HEK293 (cell line): ENCODE measurements at regions not wholly inside any gene's neighbourhood (a gene's known extent, or its start where the extent isn't known, plus 50 kb on each side); places are given as distances from the start of the nearest gene placed in this dataset.

Experiments used
- CTCF ChIA-PET: fragments of 350-600 bp; formaldehyde crosslinking; extraction: SDS; loops from one replicate; lab custom pipeline; 2021; ENCODE audit warnings: antibody characterized with exemption; lab: Yijun Ruan, JAX
- POLR2A ChIA-PET: fragments of 300-600 bp; formaldehyde crosslinking; extraction: SDS; loops from one replicate; lab custom pipeline; 2020; ENCODE audit warnings: antibody characterized with exemption, inconsistent platforms; lab: Yijun Ruan, JAX
- H3K27ac ChIP-seq: fragments of 200-500 bp; sonication (Bioruptor generic); 2 replicates; pipeline ENCODE4 v1.5.1; 2014; ENCODE audit warnings: low read depth, low read length, control low read depth, inconsistent platforms; ENCODE audit errors: extremely low read depth
- H3K36me3 ChIP-seq, 2 experiments: fragments of 200-500 bp in 1 of 2; sonication (Bioruptor generic) in 1 of 2; 1 replicate in 1 of 2; 2 replicates in 1 of 2; pipeline ENCODE4 v1.5.1; 2014 to 2017; ENCODE audit warnings: inconsistent platforms in 2 of 2, low read length in 2 of 2; ENCODE audit not compliant: control insufficient read depth in 2 of 2, insufficient read depth in 1 of 2
- H3K4me1 ChIP-seq: fragments of 200-500 bp; sonication (Bioruptor generic); 2 replicates; pipeline ENCODE4 v1.5.1; 2014; ENCODE audit warnings: mild to moderate bottlenecking, low read length, inconsistent platforms; ENCODE audit not compliant: control insufficient read depth, insufficient read depth
- H3K4me3 ChIP-seq: 2 replicates; pipeline ENCODE4 v1.5.1; 2011; ENCODE audit warnings: low read depth, mild to moderate bottlenecking, control low read depth, low read length, moderate library complexity
- H3K9me3 ChIP-seq: fragments of 200-500 bp; sonication (Bioruptor generic); 2 replicates; pipeline ENCODE4 v1.5.1; 2014; ENCODE audit warnings: low read depth, low read length, inconsistent platforms; ENCODE audit not compliant: control insufficient read depth, insufficient read depth
- BCL11B ChIP-seq: fragments of 450-650 bp; formaldehyde crosslinking; IDR thresholded peaks from 2 replicates; pipeline ENCODE4 v1.5.1; 2016; ENCODE audit warnings: low read depth, missing biosample characterization, missing genetic modification characterization
- HOXA7 ChIP-seq: sonication (generic); formaldehyde crosslinking; IDR thresholded peaks from 2 replicates; pipeline ENCODE4 v1.8.1; 2022; ENCODE audit warnings: missing genetic modification reagents, borderline replicate concordance
- KLF1 ChIP-seq: fragments of 450-650 bp; formaldehyde crosslinking; IDR thresholded peaks from 2 replicates; pipeline ENCODE4 v1.5.1; 2016; ENCODE audit warnings: missing biosample characterization, missing genetic modification characterization
- KLF7 ChIP-seq: fragments of 450-650 bp; formaldehyde crosslinking; IDR thresholded peaks from 2 replicates; pipeline ENCODE4 v1.5.1; 2016; ENCODE audit warnings: missing biosample characterization, missing genetic modification characterization, borderline replicate concordance
- OVOL3 ChIP-seq: fragments of 450-650 bp; formaldehyde crosslinking; IDR thresholded peaks from 2 replicates; pipeline ENCODE4 v1.5.1; 2016; ENCODE audit warnings: missing biosample characterization, missing genetic modification characterization
- SALL2 ChIP-seq: fragments of 450-650 bp; formaldehyde crosslinking; IDR thresholded peaks from 2 replicates; pipeline ENCODE4 v1.5.0; 2017; ENCODE audit warnings: missing biosample characterization, mild to moderate bottlenecking, missing genetic modification characterization, borderline replicate concordance
- SCRT2 ChIP-seq: fragments of 450-650 bp; formaldehyde crosslinking; IDR thresholded peaks from 2 replicates; pipeline ENCODE4 v1.5.1; 2016; ENCODE audit warnings: missing biosample characterization, missing genetic modification characterization
- WT1 ChIP-seq: fragments of 450-650 bp; formaldehyde crosslinking; IDR thresholded peaks from 2 replicates; pipeline ENCODE4 v1.5.1; 2016; ENCODE audit warnings: missing biosample characterization, missing genetic modification characterization
- YY1 ChIP-seq: fragments of 450-650 bp; formaldehyde crosslinking; IDR thresholded peaks from 2 replicates; pipeline ENCODE4 v1.5.1; 2018; ENCODE audit warnings: missing biosample characterization, missing genetic modification characterization
- ZBTB48 ChIP-seq: fragments of 450-650 bp; formaldehyde crosslinking; IDR thresholded peaks from 2 replicates; pipeline ENCODE4 v1.5.1; 2016; ENCODE audit warnings: missing biosample characterization, missing genetic modification characterization
- ZBTB7A ChIP-seq: fragments of 450-650 bp; formaldehyde crosslinking; IDR thresholded peaks from 2 replicates; pipeline ENCODE4 v1.5.1; 2016; ENCODE audit warnings: low read depth, missing biosample characterization, missing genetic modification characterization
- ZNF140 ChIP-seq: fragments of 450-650 bp; formaldehyde crosslinking; IDR thresholded peaks from 2 replicates; pipeline ENCODE4 v1.5.1; 2016; ENCODE audit warnings: missing biosample characterization, missing genetic modification characterization
- ZNF175 ChIP-seq: fragments of 450-650 bp; formaldehyde crosslinking; IDR thresholded peaks from 2 replicates; pipeline ENCODE4 v1.5.1; 2016; ENCODE audit warnings: missing biosample characterization, missing genetic modification characterization
- ZNF18 ChIP-seq: fragments of 450-650 bp; formaldehyde crosslinking; IDR thresholded peaks from 2 replicates; pipeline ENCODE4 v1.5.1; 2016; ENCODE audit warnings: missing biosample characterization, missing genetic modification characterization
- ZNF184 ChIP-seq: fragments of 450-650 bp; IDR thresholded peaks from 2 replicates; pipeline ENCODE4 v1.5.1; 2018; ENCODE audit warnings: missing biosample characterization, mild to moderate bottlenecking, missing genetic modification characterization
- ZNF19 ChIP-seq: fragments of 450-650 bp; formaldehyde crosslinking; IDR thresholded peaks from 2 replicates; pipeline ENCODE4; 2016; ENCODE audit warnings: missing biosample characterization, missing genetic modification characterization, low read depth
- ZNF221 ChIP-seq: fragments of 450-650 bp; formaldehyde crosslinking; IDR thresholded peaks from 2 replicates; pipeline ENCODE4 v1.5.1; 2017; ENCODE audit warnings: missing biosample characterization, missing genetic modification characterization, borderline replicate concordance
- ZNF239 ChIP-seq: fragments of 450-650 bp; formaldehyde crosslinking; IDR thresholded peaks from 2 replicates; pipeline ENCODE4 v1.5.1; 2016; ENCODE audit warnings: missing biosample characterization, missing genetic modification characterization
- ZNF274 ChIP-seq, 2 experiments: fragments of 200-500 bp in 1 of 2; fragments of 450-650 bp in 1 of 2; sonication (Bioruptor generic) in 1 of 2; formaldehyde crosslinking in 1 of 2; IDR thresholded peaks; 2 replicates each; pipeline versions ENCODE4 v1.5.1 to v1.6.1; 2014 to 2016; ENCODE audit warnings: borderline replicate concordance in 1 of 2, inconsistent platforms in 1 of 2, low read length in 1 of 2, missing biosample characterization in 1 of 2, missing genetic modification characterization in 1 of 2
- ZNF416 ChIP-seq: fragments of 450-650 bp; formaldehyde crosslinking; IDR thresholded peaks from 2 replicates; pipeline ENCODE4 v1.5.1; 2016; ENCODE audit warnings: missing biosample characterization, missing genetic modification characterization
- ZNF48 ChIP-seq: fragments of 450-650 bp; formaldehyde crosslinking; IDR thresholded peaks from 2 replicates; pipeline ENCODE4 v1.5.1; 2016; ENCODE audit warnings: missing biosample characterization, missing genetic modification characterization
- ZNF558 ChIP-seq: fragments of 450-650 bp; formaldehyde crosslinking; IDR thresholded peaks from 2 replicates; pipeline ENCODE4 v1.5.1; 2016; ENCODE audit warnings: missing biosample characterization, missing genetic modification characterization
- ZNF623 ChIP-seq: fragments of 450-650 bp; formaldehyde crosslinking; IDR thresholded peaks from 2 replicates; pipeline ENCODE4 v1.5.1; 2016; ENCODE audit warnings: missing biosample characterization, missing genetic modification characterization
- ZNF624 ChIP-seq: fragments of 450-650 bp; formaldehyde crosslinking; IDR thresholded peaks from 2 replicates; pipeline ENCODE4 v1.5.1; 2017; ENCODE audit warnings: missing biosample characterization, missing genetic modification characterization
- ZNF629 ChIP-seq: fragments of 450-650 bp; formaldehyde crosslinking; IDR thresholded peaks from 2 replicates; pipeline ENCODE4 v1.5.1; 2017; ENCODE audit warnings: missing biosample characterization, missing genetic modification characterization
- ZNF707 ChIP-seq: fragments of 450-650 bp; formaldehyde crosslinking; IDR thresholded peaks from 2 replicates; pipeline ENCODE4 v1.5.1; 2016; ENCODE audit warnings: missing biosample characterization, missing genetic modification characterization
- ZNF747 ChIP-seq: fragments of 450-650 bp; formaldehyde crosslinking; IDR thresholded peaks from 2 replicates; pipeline ENCODE4 v1.5.1; 2016; ENCODE audit warnings: missing biosample characterization, missing genetic modification characterization
- ZNF768 ChIP-seq: fragments of 450-650 bp; formaldehyde crosslinking; IDR thresholded peaks from 2 replicates; pipeline ENCODE4 v1.5.1; 2018; ENCODE audit warnings: missing biosample characterization, mild to moderate bottlenecking, missing genetic modification characterization
- ZNF792 ChIP-seq: fragments of 450-650 bp; formaldehyde crosslinking; IDR thresholded peaks from 2 replicates; pipeline ENCODE4 v1.5.1; 2016; ENCODE audit warnings: missing biosample characterization, missing genetic modification characterization
- TF ChIP-seq, protein P1 (sequence below): fragments of 450-650 bp; formaldehyde crosslinking; IDR thresholded peaks from 2 replicates; pipeline ENCODE4 v1.5.1; 2016; ENCODE audit warnings: missing biosample characterization, missing genetic modification characterization

GRCh38 chr5:117431091-117431490 is 856.5 kb upstream of the SEMA6A start (continued):
- TF ChIP-seq ZBTB48: no peak
- no peak for TF ChIP-seq YY1 (tag by site-specific recombination)
- no peak for TF ChIP-seq ZNF18 (tag by site-specific recombination)
- TF ChIP-seq, protein P1, sequence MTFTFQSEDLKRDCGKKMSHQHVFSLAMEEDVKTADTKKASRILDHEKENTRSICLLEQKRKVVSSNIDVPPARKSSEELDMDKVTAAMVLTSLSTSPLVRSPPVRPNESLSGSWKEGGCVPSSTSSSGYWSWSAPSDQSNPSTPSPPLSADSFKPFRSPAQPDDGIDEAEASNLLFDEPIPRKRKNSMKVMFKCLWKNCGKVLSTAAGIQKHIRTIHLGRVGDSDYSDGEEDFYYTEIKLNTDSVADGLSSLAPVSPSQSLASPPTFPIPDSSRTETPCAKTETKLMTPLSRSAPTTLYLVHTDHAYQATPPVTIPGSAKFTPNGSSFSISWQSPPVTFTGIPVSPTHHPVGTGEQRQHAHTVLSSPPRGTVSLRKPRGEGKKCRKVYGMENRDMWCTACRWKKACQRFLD (tag by site-specific recombination): no peak

- ChIA-PET POLR2A (no interaction called here), CTCF (no interaction called here)
- Histone ChIP-seq H3K9me3 (no peaks in the 10 kb centered on the region; the same call in 1 of the 2 replicates), H3K4me3 (no peak overlapping the region), H3K4me1 (no peaks in the 10 kb centered on the region), H3K27ac (no peak overlapping the region), H3K36me3 (no peaks in the 10 kb centered on the region)
- TF ChIP-seq ZNF792: no peak
- TF ChIP-seq BCL11B (tag by site-specific recombination): no peak
- no peak for TF ChIP-seq WT1 (tag by site-specific recombination)
- no peak for TF ChIP-seq SALL2 (tag by site-specific recombination)
- no peak for TF ChIP-seq OVOL3
- no peak for TF ChIP-seq SCRT2 (tag by site-specific recombination)
Observed at GRCh38 chr5:117425163-117425562, 850.5 kb upstream of the SEMA6A start.

- ChIA-PET POLR2A (no interaction called here), CTCF (no interaction called here)
- H3K9me3 ChIP-seq: no peaks in the 10 kb centered on the region; the same call in 1 of the 2 replicates
- no peaks in the 10 kb centered on the region for H3K36me3 ChIP-seq
- TF ChIP-seq ZNF623 (tag by site-specific recombination) (no peak), ZNF274 (IDR thresholded peaks at IDR 0.05; ENCODE audit: low read length) (no peak), ZNF274 (tag by site-specific recombination; IDR thresholded peaks at IDR 0.05; ENCODE audit: borderline replicate concordance) (no peak), ZNF19 (tag by site-specific recombination) (no peak), ZNF416 (no peak), ZNF175 (tag by site-specific recombination) (no peak), ZNF707 (tag by site-specific recombination) (no peak), KLF7 (tag by site-specific recombination) (no peak), ZNF747 (no peak), ZNF558 (tag by site-specific recombination) (no peak), ZNF48 (tag by site-specific recombination) (no peak), ZNF768 (tag by site-specific recombination) (no peak)
- TF ChIP-seq, all 188 proteins: peak for 0
- no peaks in the 10 kb centered on the region for H3K4me1 ChIP-seq
- H3K27ac ChIP-seq: no peak overlapping the region
- H3K4me3 ChIP-seq: no peak overlapping the region
Observed at GRCh38 chr5:117424559-117424958, 849.9 kb upstream of the SEMA6A start.

DNA sequence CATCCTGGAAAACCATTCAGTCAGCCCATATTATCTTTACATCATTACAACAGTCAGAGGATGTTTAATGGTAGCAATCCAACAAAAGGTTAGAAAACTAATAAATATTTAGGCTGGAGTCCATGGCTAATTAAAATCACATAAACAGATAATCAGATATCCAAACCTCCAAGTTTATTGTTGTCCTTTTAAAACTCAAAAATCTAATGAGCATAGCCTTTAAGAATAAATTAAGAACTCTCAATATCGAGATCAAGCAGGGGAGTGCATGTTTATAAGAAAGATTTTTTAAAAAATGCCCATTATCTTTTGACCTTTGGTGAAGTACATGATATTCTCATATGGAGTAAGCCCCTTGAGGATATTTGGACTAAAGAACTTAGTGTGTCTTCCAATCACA is 842.9 kb upstream of the SEMA6A start:
- Histone ChIP-seq H3K9me3 (no peaks in the 10 kb centered on the region; the same call in 1 of the 2 replicates), H3K36me3 (no peaks in the 10 kb centered on the region), H3K4me3 (no peak overlapping the region), H3K27ac (no peak overlapping the region)
- CTCF ChIA-PET: no interaction called here
- TF ChIP-seq KLF1: no peak
- no peak for TF ChIP-seq ZBTB7A
- TF ChIP-seq ZNF221 (tag by site-specific recombination): no peak
- no peak for TF ChIP-seq ZNF629 (tag by site-specific recombination)
- TF ChIP-seq HOXA7 (CRISPR knock-in tag): no peak
- no peak for TF ChIP-seq ZNF624
- no peak for TF ChIP-seq ZNF140 (tag by site-specific recombination)
- TF ChIP-seq ZNF184 (tag by site-specific recombination): no peak
- TF ChIP-seq ZNF239 (tag by site-specific recombination): no peak
- TF ChIP-seq, all 188 proteins: peak for 0
- no peaks in the 10 kb centered on the region for H3K4me1 ChIP-seq
- POLR2A ChIA-PET: no interaction called here
